Neuron (in vitro differentiated cells): ENCODE measurements at regions not wholly inside any gene's neighbourhood (a gene's known extent, or its start where the extent isn't known, plus 50 kb on each side); places are given as distances from the start of the nearest gene placed in this dataset.

Experiments
- H2AFZ ChIP-seq: one replicate; pipeline ENCODE4 v1.6.1; 2013; ENCODE audit warnings: low read depth, mild to moderate bottlenecking, inconsistent platforms, low read length, moderate library complexity
- H3K27me3 ChIP-seq: one replicate; pipeline ENCODE4 v1.6.1; 2013; ENCODE audit warnings: low read length; ENCODE audit not compliant: insufficient read depth
- H3K36me3 ChIP-seq: one replicate; pipeline ENCODE4 v1.6.1; 2013; ENCODE audit warnings: low read length; ENCODE audit not compliant: insufficient read depth
- H3K4me1 ChIP-seq: one replicate; pipeline ENCODE4 v1.6.1; 2013; ENCODE audit warnings: low read length; ENCODE audit not compliant: insufficient read depth
- H3K4me3 ChIP-seq: 2 replicates; pipeline ENCODE4 v1.5.1; 2013; ENCODE audit warnings: mild to moderate bottlenecking, low read length, moderate library complexity
- H3K9me3 ChIP-seq: one replicate; pipeline ENCODE4 v1.6.1; 2013; ENCODE audit warnings: low read length

GRCh38 chr2:221264318-221264717 lies 307.8 kb downstream of the EPHA4 start:
- no peaks in the 10 kb centered on the region for H3K4me1 ChIP-seq
- H3K4me3 ChIP-seq, result no peak overlapping the region
- H3K27me3 ChIP-seq, result no peaks in the 10 kb centered on the region
- no peaks in the 10 kb centered on the region for H3K9me3 ChIP-seq
- no peaks in the 10 kb centered on the region for H3K36me3 ChIP-seq
- H2AFZ ChIP-seq, result no peak overlapping the region

DNA sequence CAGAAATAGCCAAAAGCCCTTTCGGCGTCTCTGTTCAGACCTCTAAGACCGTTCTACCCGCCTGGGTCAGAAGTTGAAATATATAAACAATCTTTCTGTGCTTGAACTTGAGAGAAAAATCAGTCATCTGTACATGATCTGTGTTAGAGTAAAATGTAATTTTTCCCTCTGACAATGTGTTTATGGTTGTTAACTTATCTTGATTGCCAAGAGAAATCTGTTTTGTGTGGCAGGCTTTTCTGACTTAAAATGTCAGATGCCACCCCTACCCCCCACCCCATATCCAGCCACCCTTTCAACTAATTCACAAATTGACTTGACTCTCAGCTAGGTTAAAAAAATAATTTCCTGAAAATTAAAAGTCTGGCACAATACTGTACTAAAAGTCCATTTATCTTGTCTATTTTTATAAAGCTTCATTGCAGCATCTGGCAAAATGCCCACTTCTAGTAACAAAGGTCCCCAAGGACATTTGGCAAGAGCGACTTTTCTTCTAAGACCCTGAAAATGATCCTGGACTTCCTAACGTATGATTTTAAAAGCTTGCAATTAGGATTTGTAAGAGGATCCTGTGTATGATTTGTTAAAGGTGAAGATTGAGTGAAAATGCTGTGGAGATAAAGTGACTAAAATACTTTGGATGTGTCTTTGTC lies 304.2 kb downstream of the EPHA4 start:
- H2AFZ ChIP-seq, result no peak overlapping the region
- no peak overlapping the region for H3K4me3 ChIP-seq
- H3K9me3 ChIP-seq, result no peaks in the 10 kb centered on the region
- H3K4me1 ChIP-seq, result no peaks in the 10 kb centered on the region
- no peaks in the 10 kb centered on the region for H3K36me3 ChIP-seq
- H3K27me3 ChIP-seq, result no peaks in the 10 kb centered on the region

DNA sequence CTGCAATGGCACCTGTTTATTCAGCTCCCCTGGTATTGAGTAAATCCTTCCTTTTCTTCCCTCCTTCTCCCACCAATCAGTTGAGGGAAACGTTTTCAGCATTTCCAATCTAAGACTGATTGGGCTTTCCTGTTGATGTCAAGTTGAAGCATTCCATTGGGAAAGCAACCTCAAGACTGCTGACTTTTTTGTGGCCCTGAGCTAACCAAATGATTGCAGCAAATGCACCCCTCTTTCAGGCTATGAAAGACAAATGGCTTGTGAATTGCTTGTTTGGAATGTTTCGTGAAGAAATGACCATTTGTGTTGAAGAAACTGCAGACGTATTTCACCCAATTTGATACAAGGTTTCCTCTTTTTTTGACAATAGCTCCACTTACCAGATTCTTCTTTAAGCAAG lies 303.5 kb downstream of the EPHA4 start:
- H3K27me3 ChIP-seq, result no peaks in the 10 kb centered on the region
- H2AFZ ChIP-seq, result no peak overlapping the region
- H3K4me1 ChIP-seq, result no peaks in the 10 kb centered on the region
- no peak overlapping the region for H3K4me3 ChIP-seq
- no peaks in the 10 kb centered on the region for H3K36me3 ChIP-seq
- H3K9me3 ChIP-seq, result no peaks in the 10 kb centered on the region

DNA sequence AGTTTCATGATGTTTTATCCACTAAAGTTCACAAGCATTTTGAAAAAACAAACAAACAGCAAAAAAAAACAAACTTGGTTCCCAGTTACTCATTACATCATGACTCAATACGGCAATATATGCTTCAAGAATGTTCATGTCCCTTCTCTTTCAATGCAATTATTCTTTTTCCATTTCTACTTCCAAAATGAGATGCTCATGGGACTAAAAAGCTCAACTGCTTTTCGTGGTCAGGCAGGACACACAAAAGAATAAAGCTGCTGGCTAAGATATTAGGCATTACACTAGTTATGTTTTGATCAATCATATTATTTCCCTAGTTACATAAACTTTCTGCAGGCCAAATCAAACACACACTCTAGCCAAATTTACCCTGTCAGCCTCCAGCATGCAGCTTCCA lies 301.3 kb downstream of the EPHA4 start:
- Histone ChIP-seq H3K27me3 (no peaks in the 10 kb centered on the region), H3K4me1 (no peaks in the 10 kb centered on the region), H3K4me3 (no peak overlapping the region), H2AFZ (no peak overlapping the region), H3K9me3 (no peaks in the 10 kb centered on the region), H3K36me3 (no peaks in the 10 kb centered on the region)

DNA sequence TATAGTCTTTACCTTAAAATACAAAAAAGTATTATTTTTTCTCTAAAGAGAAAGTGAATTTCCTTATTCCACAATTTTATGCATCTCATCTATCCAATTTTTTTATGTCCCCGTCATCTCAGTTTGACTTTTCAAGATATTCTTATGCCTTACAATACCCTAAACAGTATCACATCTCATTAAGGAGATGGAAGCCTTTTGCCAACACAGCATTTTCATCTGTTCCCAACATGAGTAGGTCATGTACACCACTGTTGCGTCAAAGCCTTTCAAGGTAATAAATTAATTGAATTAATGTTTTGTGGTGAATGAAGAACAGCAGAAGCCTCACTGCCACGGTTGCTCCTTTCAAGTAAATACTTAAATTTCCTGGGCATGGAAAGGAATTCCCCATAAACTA lies 299.4 kb downstream of the EPHA4 start:
- Histone ChIP-seq H3K4me1 (no peaks in the 10 kb centered on the region), H3K9me3 (no peaks in the 10 kb centered on the region), H3K27me3 (no peaks in the 10 kb centered on the region), H2AFZ (no peak overlapping the region), H3K4me3 (no peak overlapping the region), H3K36me3 (no peaks in the 10 kb centered on the region)

DNA sequence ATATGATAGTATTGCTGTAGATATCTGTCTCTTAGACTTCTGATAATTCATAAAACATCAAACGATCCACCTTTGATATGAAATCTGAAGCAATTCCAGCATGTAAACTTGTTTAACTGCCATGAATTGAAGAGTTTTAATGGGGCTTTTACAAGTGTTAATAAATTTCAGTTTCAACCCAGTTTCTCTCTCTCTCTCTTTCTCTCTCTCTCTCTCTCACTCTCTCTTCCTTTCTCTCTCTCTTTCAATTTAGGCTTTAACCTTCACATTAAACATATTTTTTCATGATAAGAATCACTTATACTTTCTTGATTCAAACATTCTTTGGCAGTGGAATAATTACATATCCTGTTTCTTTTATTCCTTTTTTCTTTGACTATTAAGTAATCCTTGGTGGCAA lies 296.1 kb downstream of the EPHA4 start:
- no peaks in the 10 kb centered on the region for H3K27me3 ChIP-seq
- no peaks in the 10 kb centered on the region for H3K36me3 ChIP-seq
- no peak overlapping the region for H3K4me3 ChIP-seq
- no peak overlapping the region for H2AFZ ChIP-seq
- no peaks in the 10 kb centered on the region for H3K4me1 ChIP-seq
- no peaks in the 10 kb centered on the region for H3K9me3 ChIP-seq

DNA sequence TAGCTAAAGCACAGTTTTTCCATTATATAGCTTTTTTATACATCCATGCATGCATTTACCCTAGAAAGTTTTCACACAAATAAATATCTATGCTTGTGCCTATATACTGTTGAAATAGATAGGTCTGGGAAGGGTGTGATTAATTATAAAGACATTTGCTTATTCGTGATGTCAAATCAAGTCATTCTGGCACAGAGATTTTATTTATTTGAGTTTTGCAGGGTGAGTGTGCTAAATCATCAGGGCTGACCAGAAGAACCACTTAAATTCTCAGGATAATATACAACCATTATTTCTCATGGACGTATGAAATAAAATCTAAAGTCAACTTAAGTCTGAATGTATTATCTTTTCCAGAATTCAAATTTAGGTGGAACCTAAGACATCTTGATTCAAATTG lies 295.5 kb downstream of the EPHA4 start:
- no peaks in the 10 kb centered on the region for H3K4me1 ChIP-seq
- H3K27me3 ChIP-seq, result no peaks in the 10 kb centered on the region
- no peaks in the 10 kb centered on the region for H3K36me3 ChIP-seq
- H3K4me3 ChIP-seq, result no peak overlapping the region
- H3K9me3 ChIP-seq, result no peaks in the 10 kb centered on the region
- no peak overlapping the region for H2AFZ ChIP-seq

- H3K9me3 ChIP-seq, result no peaks in the 10 kb centered on the region
- no peak overlapping the region for H3K4me3 ChIP-seq
- no peaks in the 10 kb centered on the region for H3K27me3 ChIP-seq
- no peaks in the 10 kb centered on the region for H3K4me1 ChIP-seq
- H3K36me3 ChIP-seq, result no peaks in the 10 kb centered on the region
- H2AFZ ChIP-seq, result no peak overlapping the region
Measured at GRCh38 chr2:221282386-221282785, 289.7 kb downstream of the EPHA4 start.

- Histone ChIP-seq H3K27me3 (no peaks in the 10 kb centered on the region), H3K4me3 (no peak overlapping the region), H2AFZ (no peak overlapping the region), H3K4me1 (peaks cover under 1% of the 10 kb centered on the region), H3K9me3 (no peaks in the 10 kb centered on the region), H3K36me3 (no peaks in the 10 kb centered on the region)
Measured at GRCh38 chr2:221283896-221284545, 288.1 kb downstream of the EPHA4 start.

GRCh38 chr2:221285148-221285547 lies 287.0 kb downstream of the EPHA4 start:
- Histone ChIP-seq H2AFZ (no peak overlapping the region), H3K9me3 (no peaks in the 10 kb centered on the region), H3K4me1 (peaks cover 9% of the 10 kb centered on the region), H3K36me3 (no peaks in the 10 kb centered on the region), H3K27me3 (no peaks in the 10 kb centered on the region), H3K4me3 (no peak overlapping the region)

- no peak overlapping the region for H2AFZ ChIP-seq
- H3K9me3 ChIP-seq, result no peaks in the 10 kb centered on the region
- peaks cover 9% of the 10 kb centered on the region for H3K4me1 ChIP-seq
- H3K27me3 ChIP-seq, result no peaks in the 10 kb centered on the region
- no peak overlapping the region for H3K4me3 ChIP-seq
- no peaks in the 10 kb centered on the region for H3K36me3 ChIP-seq
Measured at GRCh38 chr2:221286406-221286805, 285.7 kb downstream of the EPHA4 start.

DNA sequence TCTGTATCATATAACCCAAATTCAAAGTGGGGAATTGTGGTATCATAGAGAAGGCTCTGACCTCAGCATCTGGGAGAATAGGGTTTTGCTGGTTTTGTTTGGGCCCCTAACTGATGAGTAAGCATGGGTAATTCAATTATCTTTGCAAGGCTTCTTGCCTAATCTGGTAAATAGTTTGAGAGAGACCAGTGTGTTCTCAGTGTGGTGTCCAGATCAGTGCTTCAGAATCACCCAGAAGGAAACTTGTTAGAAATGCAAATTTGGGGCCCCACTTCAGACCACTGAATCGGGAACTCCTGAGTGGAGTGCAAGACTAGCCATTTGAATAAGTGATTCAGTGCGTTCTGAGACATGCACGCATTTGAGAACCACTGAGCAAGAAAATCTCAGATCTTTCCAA lies 282.7 kb downstream of the EPHA4 start:
- H3K27me3 ChIP-seq, result no peaks in the 10 kb centered on the region
- H3K36me3 ChIP-seq, result no peaks in the 10 kb centered on the region
- H3K9me3 ChIP-seq, result no peaks in the 10 kb centered on the region
- no peak overlapping the region for H3K4me3 ChIP-seq
- H3K4me1 ChIP-seq, result peaks cover 14% of the 10 kb centered on the region
- H2AFZ ChIP-seq, result peak overlapping the region; percentile 48

DNA sequence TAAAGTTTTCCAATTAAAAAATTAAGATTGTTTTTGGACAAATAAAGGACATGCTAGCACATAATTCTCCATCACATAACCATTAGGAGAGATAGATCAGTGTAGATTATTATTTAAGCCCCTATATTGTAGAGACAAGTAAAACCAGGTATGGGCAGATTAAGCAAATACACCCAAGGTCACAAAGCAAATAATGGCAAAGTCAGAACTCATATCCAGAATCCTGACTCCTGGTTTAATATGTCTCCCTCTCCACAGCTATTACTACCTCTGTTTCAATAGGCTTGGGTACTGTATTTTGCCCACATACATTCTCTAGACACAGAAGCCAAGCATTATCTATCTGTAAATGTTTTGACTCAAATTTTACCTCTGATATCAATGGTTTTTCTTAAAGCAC lies 282.3 kb downstream of the EPHA4 start:
- H3K36me3 ChIP-seq, result no peaks in the 10 kb centered on the region
- peaks cover 16% of the 10 kb centered on the region for H3K4me1 ChIP-seq
- H2AFZ ChIP-seq, result no peak overlapping the region
- H3K27me3 ChIP-seq, result no peaks in the 10 kb centered on the region
- no peak overlapping the region for H3K4me3 ChIP-seq
- H3K9me3 ChIP-seq, result no peaks in the 10 kb centered on the region
